Gastroesophageal sphincter (tissue), 4 donors: ENCODE measurements at regions not wholly inside any gene's neighbourhood (a gene's known extent, or its start where the extent isn't known, plus 50 kb on each side); places are given as distances from the start of the nearest gene placed in this dataset.

Experiments used
- ATAC-seq: fragments of 150-250 bp; one replicate; pipeline ENCODE4 v1.9.1; 2016; ENCODE audit warnings: mild to moderate bottlenecking, moderate library complexity
- H3K27ac ChIP-seq, 4 donors: fragments of 200-600 bp; sonication (generic) in 3 of 4; 1 replicate in 3 of 4; 2 replicates in 1 of 4; pipeline ENCODE4 v1.5.1; 2016 to 2019
- H3K27me3 ChIP-seq: fragments of 200-600 bp; sonication (generic); one replicate; pipeline ENCODE4 v1.5.1; 2019
- H3K36me3 ChIP-seq, 2 donors: fragments of 200-600 bp; sonication (generic); one replicate each; pipeline ENCODE4 v1.5.1; 2019; ENCODE audit warnings: control low read depth in 1 of 2
- H3K4me1 ChIP-seq, 3 donors: fragments of 200-600 bp; sonication (generic); 1 replicate in 2 of 3; 2 replicates in 1 of 3; pipeline ENCODE4 v1.5.1; 2016 to 2019; ENCODE audit warnings: control low read depth in 2 of 3
- H3K4me3 ChIP-seq, 2 donors: fragments of 200-600 bp; sonication (generic); one replicate each; pipeline ENCODE4 v1.5.1; 2019; ENCODE audit warnings: mild to moderate bottlenecking in 1 of 2, moderate library complexity in 1 of 2
- H3K9me3 ChIP-seq, 3 donors: fragments of 200-600 bp; sonication (generic); one replicate each; pipeline ENCODE4 v1.5.1; 2017 to 2019; ENCODE audit warnings: control low read depth in 2 of 3
- CTCF ChIP-seq, 4 experiments: fragments of 200-600 bp in 2 of 4; fragments of 450-650 bp in 2 of 4; sonication (generic) in 1 of 4; IDR thresholded peaks; one replicate each; pipeline ENCODE4 v1.5.1; 2017 to 2019; ENCODE audit warnings: antibody characterized with exemption in 4 of 4, mild to moderate bottlenecking in 2 of 4, moderate library complexity in 2 of 4
- EP300 ChIP-seq: sonication (generic); formaldehyde crosslinking; IDR thresholded peaks from one replicate; pipeline ENCODE4 v1.6.1; 2017; ENCODE audit warnings: antibody characterized with exemption, mild to moderate bottlenecking
- POLR2A ChIP-seq, 2 donors: fragments of 450-650 bp; IDR thresholded peaks; one replicate each; pipeline ENCODE4 v1.6.1; 2017; ENCODE audit warnings: antibody characterized with exemption in 2 of 2, mild to moderate bottlenecking in 2 of 2, moderate library complexity in 1 of 2
- POLR2AphosphoS5 ChIP-seq: sonication (generic); formaldehyde crosslinking; IDR thresholded peaks from one replicate; pipeline ENCODE4 v1.6.1; 2017; ENCODE audit warnings: antibody characterized with exemption
- WGBS, 2 donors: methylation state at CpG; one replicate each; pipeline ENCODE4 v1.1.5; 2018; ENCODE audit warnings: low coverage in 1 of 2; 5-methylcytosine and 5-hydroxymethylcytosine counted together

GRCh38 chr4:179447308-179447707 lies 2005.1 kb upstream of the AGA start:
- Histone ChIP-seq H3K9me3 (peaks cover 0 to 4% (median 0%) of the 10 kb centered on the region in 3 donors), H3K4me1 (no peaks in the 10 kb centered on the region), H3K27ac (no peak overlapping the region), H3K4me3 (no peak overlapping the region), H3K36me3 (no peaks in the 10 kb centered on the region), H3K27me3 (no peaks in the 10 kb centered on the region)
- TF ChIP-seq POLR2AphosphoS5: no peak
- TF ChIP-seq CTCF (IDR thresholded peaks at IDR 0.05): no peak
- no peak for TF ChIP-seq EP300
- TF ChIP-seq POLR2A (IDR thresholded peaks at IDR 0.05): no peak
- WGBS, 2 donors: 21 to 33% methylated on average over 1 to 2 of the region's 2 CpGs
- ATAC-seq: no peak

- ATAC-seq: no peak
- WGBS, 2 donors: 81 to 85% methylated on average over 7 to 8 of the region's 8 CpGs
- Histone ChIP-seq H3K27me3 (no peaks in the 10 kb centered on the region), H3K4me1 (no peaks in the 10 kb centered on the region), H3K27ac (no peak overlapping the region), H3K4me3 (no peak overlapping the region), H3K9me3 (no peaks in the 10 kb centered on the region), H3K36me3 (no peaks in the 10 kb centered on the region)
- no peak for TF ChIP-seq POLR2A (IDR thresholded peaks at IDR 0.05)
- no peak for TF ChIP-seq EP300
- no peak for TF ChIP-seq CTCF (IDR thresholded peaks at IDR 0.05)
- no peak for TF ChIP-seq POLR2AphosphoS5
Observed at GRCh38 chr4:179465131-179465797, 2023.0 kb upstream of the AGA start.

- WGBS, 2 donors: 13% methylated on average over 1 of the region's 1 CpG; no CpG with 5 or more reads in 1 of the 2 donors
- no peak for TF ChIP-seq EP300
- no peak for TF ChIP-seq POLR2A (IDR thresholded peaks at IDR 0.05)
- no peak for TF ChIP-seq POLR2AphosphoS5
- TF ChIP-seq CTCF (IDR thresholded peaks at IDR 0.05): no peak
- no peak for ATAC-seq
- no peaks in the 10 kb centered on the region for H3K27me3 ChIP-seq
- no peaks in the 10 kb centered on the region for H3K36me3 ChIP-seq
- H3K4me3 ChIP-seq: no peak overlapping the region
- H3K9me3 ChIP-seq: no peaks in the 10 kb centered on the region
- H3K27ac ChIP-seq: no peak overlapping the region
- no peaks in the 10 kb centered on the region for H3K4me1 ChIP-seq
Observed at GRCh38 chr4:179467878-179468277, 2025.6 kb upstream of the AGA start.

- Histone ChIP-seq H3K9me3 (peaks cover 0 to 7% (median 0%) of the 10 kb centered on the region in 3 donors), H3K4me1 (no peaks in the 10 kb centered on the region), H3K27ac (no peak overlapping the region), H3K27me3 (no peaks in the 10 kb centered on the region), H3K4me3 (no peak overlapping the region), H3K36me3 (no peaks in the 10 kb centered on the region)
- no peak for ATAC-seq
- no peak for TF ChIP-seq CTCF (IDR thresholded peaks at IDR 0.05)
- TF ChIP-seq EP300: no peak
- TF ChIP-seq POLR2AphosphoS5: no peak
- TF ChIP-seq POLR2A (IDR thresholded peaks at IDR 0.05): no peak
Observed at GRCh38 chr4:179472164-179472563, 2029.9 kb upstream of the AGA start.

- no peaks in the 10 kb centered on the region for H3K27me3 ChIP-seq
- H3K4me1 ChIP-seq: no peaks in the 10 kb centered on the region
- H3K4me3 ChIP-seq: no peak overlapping the region
- TF ChIP-seq POLR2AphosphoS5: no peak
- no peak for TF ChIP-seq POLR2A (IDR thresholded peaks at IDR 0.05)
- TF ChIP-seq CTCF (IDR thresholded peaks at IDR 0.05): no peak
- TF ChIP-seq EP300: no peak
- no peak for ATAC-seq
- no peak overlapping the region for H3K27ac ChIP-seq
- H3K9me3 ChIP-seq: peaks cover 0 to 13% (median 0%) of the 10 kb centered on the region in 3 donors
- H3K36me3 ChIP-seq: no peaks in the 10 kb centered on the region
Observed at GRCh38 chr4:179478608-179479007, 2036.4 kb upstream of the AGA start.
